Right renal cortex interstitium (tissue), 3 donors: ENCODE measurements at regions not wholly inside any gene's neighbourhood (a gene's known extent, or its start where the extent isn't known, plus 50 kb on each side); places are given as distances from the start of the nearest gene placed in this dataset.

Source experiments
- DNase-seq, 3 donors: peaks; one replicate each; pipeline ENCODE4 v3.0.0-alpha.2; 2013; ENCODE audit warnings: low read depth in 3 of 3, low spot score in 2 of 3

GRCh38 chr20:11230999-11231398 is 557.2 kb upstream of the JAG1 start:
- DNase-seq: no peak

DNA sequence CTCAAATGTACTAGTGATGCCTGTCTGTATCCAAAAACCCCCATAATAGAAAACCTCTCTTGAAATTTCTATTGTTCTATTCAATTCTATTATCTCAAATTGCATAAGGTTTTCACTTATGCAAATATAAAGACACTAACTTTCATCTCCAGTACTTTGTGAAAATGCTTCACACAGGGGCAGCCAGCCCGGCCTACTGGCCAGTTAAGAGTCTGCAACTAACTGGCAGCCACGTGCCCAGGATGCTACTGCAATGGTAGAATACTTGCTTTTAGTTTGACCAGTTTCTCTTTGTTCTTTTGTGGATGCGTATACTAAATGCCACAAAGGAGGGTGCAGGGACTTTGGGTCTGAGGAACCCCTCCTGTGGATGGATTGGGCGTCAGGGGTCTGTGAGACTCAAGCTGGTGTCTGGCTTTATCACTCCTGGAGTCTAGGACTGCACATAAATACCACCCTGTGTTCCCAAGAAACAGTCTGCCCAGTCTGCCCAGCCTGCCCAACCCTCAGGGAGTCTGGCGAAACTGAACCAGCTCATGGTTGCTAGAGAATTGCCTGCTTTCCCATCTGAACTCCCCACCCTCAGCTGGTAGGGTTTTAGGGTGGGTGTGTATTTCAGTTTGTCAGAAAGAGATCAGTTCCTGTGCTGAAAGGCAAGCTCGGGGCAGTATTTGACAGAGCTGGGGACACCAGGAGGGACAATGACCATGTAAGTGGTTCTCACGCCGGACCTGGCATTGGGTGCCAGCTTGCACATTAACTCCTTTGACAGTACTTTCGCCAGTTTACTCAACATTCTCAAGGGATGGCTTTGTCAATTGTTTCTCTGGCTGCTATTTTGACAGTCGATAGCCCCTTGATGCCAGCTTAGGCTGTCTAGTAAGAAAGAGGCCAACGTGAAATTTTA is 558.2 kb upstream of the JAG1 start:
- no peak for DNase-seq

DNA sequence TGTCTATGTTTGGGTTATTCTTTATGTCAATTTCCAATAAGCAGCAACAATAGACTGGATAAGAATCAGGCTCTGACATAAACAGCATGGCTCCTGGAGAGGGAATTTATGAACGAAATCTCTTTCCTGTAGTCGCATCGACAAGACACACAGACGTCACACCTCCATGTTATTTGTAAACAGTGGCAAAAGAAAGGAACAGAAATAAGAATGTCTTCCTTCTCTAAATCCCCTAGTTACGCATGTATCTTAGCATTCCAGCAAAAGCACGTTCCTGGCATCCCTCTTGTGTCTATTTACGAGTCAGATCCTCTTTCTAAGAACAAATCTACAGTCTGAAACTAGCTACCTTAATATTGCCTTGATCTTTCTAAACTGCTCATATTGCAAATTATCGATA is 559.1 kb upstream of the JAG1 start:
- no peak for DNase-seq

DNA sequence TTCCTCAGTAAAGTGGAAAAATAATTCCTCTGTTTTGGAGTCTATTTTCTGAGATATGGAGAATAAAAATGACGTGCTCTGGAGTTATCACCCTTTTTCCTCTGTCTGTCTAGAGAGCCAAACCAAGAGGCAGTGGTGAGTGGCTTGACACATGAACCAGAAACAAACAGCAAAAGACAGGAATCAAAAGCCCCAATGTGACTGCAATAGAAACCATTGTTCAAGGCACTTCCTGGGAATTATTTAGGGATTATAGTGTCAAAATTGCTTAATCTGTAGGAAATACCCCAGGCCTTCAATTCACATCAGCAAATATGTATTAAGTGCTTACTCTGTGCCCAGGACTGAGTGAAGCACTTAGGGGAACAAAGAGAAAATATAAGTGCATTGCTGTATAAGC is 560.4 kb upstream of the JAG1 start:
- DNase-seq: no peak

- DNase-seq: no peak
Measured at GRCh38 chr20:11234608-11235007, 560.8 kb upstream of the JAG1 start.

GRCh38 chr20:11235058-11235457 is 561.3 kb upstream of the JAG1 start:
- no peak for DNase-seq

DNA sequence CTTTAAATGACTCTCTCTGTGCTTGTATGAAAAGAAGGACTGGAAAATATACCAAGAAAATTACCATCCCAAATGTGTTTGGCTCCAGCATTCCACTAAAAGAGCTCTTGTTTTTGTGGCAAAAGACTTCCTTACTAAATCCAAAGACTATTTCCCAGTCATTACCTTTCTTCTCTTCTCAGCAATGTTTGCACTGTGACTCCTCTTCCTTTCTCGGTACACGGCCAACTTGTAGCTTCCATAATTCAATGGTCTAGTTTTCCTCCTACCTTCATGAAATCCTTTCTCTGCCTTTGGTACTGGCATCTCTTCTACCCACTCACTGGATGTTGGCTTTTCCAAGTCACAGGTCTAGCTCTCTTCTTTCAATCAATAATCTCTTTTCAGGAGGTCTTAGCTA is 568.5 kb upstream of the JAG1 start:
- no peak for DNase-seq

- no peak for DNase-seq
Measured at GRCh38 chr20:11245431-11245830, 571.6 kb upstream of the JAG1 start.

DNA sequence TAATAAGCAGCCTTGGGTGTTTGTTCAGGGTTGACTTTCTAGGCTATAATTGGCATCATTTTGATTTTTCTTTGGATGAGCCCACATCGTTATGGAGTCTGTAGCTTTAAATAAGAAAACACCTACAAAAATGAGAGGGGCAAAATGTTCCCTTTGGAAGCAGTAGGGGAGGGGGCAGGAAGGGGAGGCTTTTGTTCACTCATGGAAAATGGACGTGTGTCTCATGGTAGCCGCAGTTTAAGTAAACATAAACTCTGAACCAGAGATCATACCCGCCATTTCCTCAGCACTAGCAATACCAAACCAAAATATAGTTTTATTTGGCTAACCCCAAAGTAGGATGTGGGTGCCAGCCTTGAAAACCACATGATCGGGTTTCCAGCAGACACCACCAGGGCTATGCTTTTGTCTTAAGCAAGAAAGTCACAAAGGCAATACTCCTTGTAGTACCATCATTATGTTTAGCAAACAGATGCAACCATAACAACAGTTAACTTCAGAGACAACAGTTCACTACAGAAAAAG is 572.5 kb upstream of the JAG1 start:
- no peak for DNase-seq

DNA sequence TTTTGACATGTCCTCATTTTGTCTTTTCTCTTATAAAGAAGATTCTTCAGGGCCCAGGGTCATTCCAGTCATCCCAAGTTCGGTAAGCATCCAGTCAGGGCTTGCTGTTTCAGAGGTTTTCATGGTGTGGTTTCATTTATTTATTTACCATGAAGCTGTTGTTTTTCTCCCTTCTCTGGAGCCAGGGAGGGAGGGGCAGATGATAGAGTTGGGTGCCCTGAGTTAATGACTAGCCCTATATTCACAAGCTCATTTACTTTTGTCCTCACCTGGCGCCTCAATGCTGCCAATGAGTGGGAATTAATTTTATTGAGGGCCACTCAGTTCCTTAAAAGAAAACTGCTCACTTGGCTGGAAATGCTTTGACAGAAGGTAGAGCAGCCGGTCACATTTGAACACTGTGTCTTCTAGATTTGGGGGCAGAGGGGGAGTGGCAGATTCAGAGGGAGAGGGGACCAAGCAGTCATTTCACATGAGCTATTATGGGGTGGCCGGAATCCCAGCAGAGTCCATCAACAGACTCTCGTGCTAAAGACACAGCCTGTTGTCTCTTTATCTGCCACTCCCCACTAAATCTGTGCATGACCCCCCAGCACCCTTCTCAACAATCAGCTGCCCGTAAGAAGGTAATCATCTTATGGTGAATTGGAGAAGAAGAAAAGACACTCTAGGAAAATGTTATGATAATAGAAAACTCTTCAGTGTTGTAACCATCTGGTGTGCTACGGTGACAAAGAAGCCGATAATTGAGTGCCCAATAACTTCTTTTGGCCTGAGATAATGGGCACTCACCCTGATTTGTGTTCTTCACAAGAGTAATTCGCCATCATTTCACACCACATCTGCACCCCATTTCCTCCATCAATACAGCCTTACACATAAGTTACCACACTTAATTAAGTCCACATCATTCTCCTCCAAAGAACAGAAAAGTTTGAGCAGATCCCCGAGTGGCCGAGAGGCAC is 573.5 kb upstream of the JAG1 start:
- DNase-seq: no peak

GRCh38 chr20:11248011-11248409 is 574.2 kb upstream of the JAG1 start:
- no peak for DNase-seq

DNA sequence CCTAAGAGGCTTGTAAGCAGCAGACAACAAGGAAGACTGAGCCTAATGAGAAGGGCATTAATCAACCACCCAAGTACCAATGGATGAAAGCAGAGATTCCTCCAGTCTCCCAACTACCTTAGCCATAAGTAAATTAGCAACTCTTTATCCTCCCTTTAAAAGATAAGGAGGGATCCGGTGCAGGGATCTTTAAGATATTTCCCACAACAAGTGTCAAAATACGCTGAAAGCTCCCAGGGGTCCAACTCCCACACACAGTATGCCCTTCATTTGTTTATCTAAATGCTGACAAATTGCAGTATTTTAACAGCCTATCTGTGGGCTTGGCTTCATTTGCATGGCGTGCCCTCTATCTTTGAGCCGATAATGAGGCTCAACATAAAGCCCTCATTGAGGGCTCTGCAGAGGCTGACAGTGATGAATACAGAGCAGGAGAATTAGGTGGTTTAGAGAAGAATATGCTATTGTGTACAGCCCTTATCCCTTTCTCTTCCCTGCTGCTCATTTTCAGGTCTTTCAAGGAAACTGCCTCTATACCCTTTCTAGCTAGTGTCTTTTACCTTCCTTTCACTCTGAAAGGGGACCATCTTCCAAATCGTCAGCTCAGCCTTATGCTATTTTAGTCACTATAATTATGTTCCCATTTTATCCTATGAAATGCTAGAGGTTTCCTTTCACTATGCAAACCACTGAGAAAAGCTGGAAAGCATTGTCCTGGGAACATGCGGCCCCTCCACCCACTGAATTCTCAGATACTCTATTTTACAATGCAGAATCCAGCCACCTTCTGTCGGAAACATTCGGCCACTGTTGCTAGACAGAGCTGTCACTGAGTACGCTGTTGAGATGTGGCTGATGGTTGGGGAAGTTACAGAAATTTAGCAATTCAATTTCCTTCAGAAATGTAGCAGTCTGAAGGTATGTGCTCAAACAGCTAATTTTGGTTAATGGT is 575.2 kb upstream of the JAG1 start:
- no peak for DNase-seq

GRCh38 chr20:11249683-11250082 is 575.9 kb upstream of the JAG1 start:
- DNase-seq: no peak

- DNase-seq: no peak
Measured at GRCh38 chr20:11252447-11252846, 578.6 kb upstream of the JAG1 start.

DNA sequence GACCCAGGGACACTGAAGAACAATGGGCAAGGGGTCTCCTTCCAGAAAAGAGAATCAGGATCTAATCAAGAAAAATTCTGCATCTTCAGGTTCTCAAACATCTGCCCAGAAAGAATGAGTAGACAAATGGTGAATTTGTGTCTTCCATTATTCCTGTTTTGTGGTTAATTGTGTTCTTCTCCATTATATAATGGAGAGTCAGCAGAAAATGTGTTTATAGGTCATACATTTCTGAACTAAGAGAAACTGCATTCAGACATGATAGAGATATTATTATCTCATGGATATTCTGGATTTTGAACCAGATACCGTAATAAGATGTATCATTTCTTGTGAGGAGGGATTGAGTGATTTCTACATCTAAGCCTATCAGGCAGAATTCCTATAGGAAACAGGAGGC is 581.7 kb upstream of the JAG1 start:
- DNase-seq: no peak

DNA sequence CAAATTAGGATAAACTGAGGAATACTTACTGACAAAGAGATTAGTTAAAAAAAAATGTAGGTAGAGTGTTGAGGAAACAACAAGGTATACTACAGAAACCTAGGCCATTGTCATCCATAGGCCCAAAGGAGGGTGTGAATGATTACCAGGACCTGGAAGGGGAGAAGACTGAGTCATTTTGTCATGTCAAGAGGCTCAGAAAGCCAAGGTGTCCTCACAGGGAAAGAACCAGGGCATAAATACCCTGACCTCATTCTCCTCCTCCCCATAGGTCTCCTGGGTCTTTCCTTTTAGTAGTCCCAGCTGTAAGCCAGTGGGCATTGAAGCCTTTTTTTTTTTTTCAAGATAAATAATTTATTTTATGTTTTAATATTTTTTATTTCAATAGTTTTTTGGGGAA is 582.1 kb upstream of the JAG1 start:
- DNase-seq: no peak

GRCh38 chr20:11260611-11261010 is 586.8 kb upstream of the JAG1 start:
- DNase-seq: no peak

DNA sequence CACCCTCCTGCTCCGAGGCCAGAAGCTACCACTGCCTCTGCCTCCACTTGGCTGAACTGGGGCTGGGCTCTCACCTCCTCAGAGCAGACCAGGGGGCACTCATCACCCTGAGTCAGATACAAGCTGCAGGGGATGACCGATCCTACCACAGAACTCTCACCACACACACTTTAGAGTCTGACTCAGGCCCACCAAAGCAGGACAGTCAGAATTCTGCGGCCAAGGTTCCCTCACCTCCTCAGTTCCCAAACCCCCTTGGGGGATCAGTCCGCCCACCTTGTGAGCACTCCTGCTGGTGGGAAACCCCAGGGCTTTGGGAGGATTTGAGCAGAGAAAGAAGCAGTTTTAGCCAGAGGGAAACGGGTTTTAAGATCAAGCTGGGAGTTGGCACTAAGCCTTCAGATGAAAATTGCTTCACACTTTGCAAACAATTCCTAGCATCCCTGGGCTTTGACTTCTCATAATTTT is 587.8 kb upstream of the JAG1 start:
- DNase-seq: no peak

DNA sequence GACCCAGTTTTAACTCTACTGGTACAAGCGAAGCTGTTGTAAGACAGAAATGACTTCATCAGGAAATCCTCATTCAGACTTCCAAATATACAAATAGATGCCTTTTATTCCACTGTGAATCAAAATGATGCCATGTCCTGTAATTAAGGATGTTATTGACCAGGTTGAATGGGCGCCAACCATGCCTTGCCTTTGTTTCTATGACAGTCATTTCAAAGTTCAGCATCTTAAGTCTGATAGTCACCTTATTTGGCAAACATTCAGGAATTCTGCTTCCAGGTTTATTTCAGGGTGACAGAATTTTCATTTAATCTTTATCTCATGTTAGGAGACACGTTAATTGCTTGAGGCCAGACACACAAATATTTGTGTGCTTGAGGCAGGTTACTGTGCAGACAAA is 592.8 kb upstream of the JAG1 start:
- DNase-seq: no peak

GRCh38 chr20:11267131-11267761 is 593.4 kb upstream of the JAG1 start:
- DNase-seq: peak in 1 of 3 donors; percentile 41
